ENCODE measurements at regions not wholly inside any gene's neighbourhood (a gene's known extent, or its start where the extent isn't known, plus 50 kb on each side); places are given as distances from the start of the nearest gene placed in this dataset.
"Not testable (repeated sequence)": the region's sequence is repeated elsewhere in the genome, so short reads cannot be mapped to it uniquely, and the experiment has no call there.

GRCh38 chr10:3886641-3887251 lies 101.7 kb upstream of the KLF6 start:
- peak; percentile 40 for DNase-seq

GRCh38 chr10:3886191-3886590 lies 101.2 kb upstream of the KLF6 start:
- peak; percentile 57 for DNase-seq

- no peak for DNase-seq
Observed at GRCh38 chr10:3882855-3883254, 97.8 kb upstream of the KLF6 start.

GRCh38 chr10:3881622-3882021 lies 96.6 kb upstream of the KLF6 start:
- DNase-seq, result no peak

- DNase-seq, result no peak
Observed at GRCh38 chr10:3879073-3879472, 94.1 kb upstream of the KLF6 start.

GRCh38 chr10:3877211-3878000 lies 92.4 kb upstream of the KLF6 start:
- no peak for DNase-seq

GRCh38 chr10:3876350-3876962 lies 91.4 kb upstream of the KLF6 start:
- DNase-seq, result no peak

- DNase-seq, result no peak
Observed at GRCh38 chr10:3875842-3876235, 90.8 kb upstream of the KLF6 start.

- no peak for DNase-seq
Observed at GRCh38 chr10:3874990-3875841, 90.2 kb upstream of the KLF6 start.

- DNase-seq, result not testable (repeated sequence)
Observed at GRCh38 chr10:3874610-3874989, 89.6 kb upstream of the KLF6 start.

GRCh38 chr10:3873728-3874461 lies 88.9 kb upstream of the KLF6 start:
- no peak for DNase-seq

- no peak for DNase-seq
Observed at GRCh38 chr10:3872712-3873329, 87.8 kb upstream of the KLF6 start.

GRCh38 chr10:3871424-3871996 lies 86.5 kb upstream of the KLF6 start:
- DNase-seq, result no peak

GRCh38 chr10:3869036-3869435 lies 84.0 kb upstream of the KLF6 start:
- DNase-seq, result no peak

GRCh38 chr10:3868271-3868664 lies 83.3 kb upstream of the KLF6 start:
- DNase-seq, result no peak

- no peak for DNase-seq
Observed at GRCh38 chr10:3867454-3868270, 82.7 kb upstream of the KLF6 start.

GRCh38 chr10:3866332-3866731 lies 81.3 kb upstream of the KLF6 start:
- DNase-seq, result no peak

- DNase-seq, result no peak
Observed at GRCh38 chr10:3865565-3865964, 80.6 kb upstream of the KLF6 start.

GRCh38 chr10:3861795-3862194 lies 76.8 kb upstream of the KLF6 start:
- DNase-seq, result no peak

- no peak for DNase-seq
Observed at GRCh38 chr10:3858051-3858845, 73.2 kb upstream of the KLF6 start.

Measured in femur (tissue), 1 donor.